ENCODE measurements at regions not wholly inside any gene's neighbourhood (a gene's known extent, or its start where the extent isn't known, plus 50 kb on each side); places are given as distances from the start of the nearest gene placed in this dataset.
"Not testable (repeated sequence)": the region's sequence is repeated elsewhere in the genome, so short reads cannot be mapped to it uniquely, and the experiment has no call there.

DNA sequence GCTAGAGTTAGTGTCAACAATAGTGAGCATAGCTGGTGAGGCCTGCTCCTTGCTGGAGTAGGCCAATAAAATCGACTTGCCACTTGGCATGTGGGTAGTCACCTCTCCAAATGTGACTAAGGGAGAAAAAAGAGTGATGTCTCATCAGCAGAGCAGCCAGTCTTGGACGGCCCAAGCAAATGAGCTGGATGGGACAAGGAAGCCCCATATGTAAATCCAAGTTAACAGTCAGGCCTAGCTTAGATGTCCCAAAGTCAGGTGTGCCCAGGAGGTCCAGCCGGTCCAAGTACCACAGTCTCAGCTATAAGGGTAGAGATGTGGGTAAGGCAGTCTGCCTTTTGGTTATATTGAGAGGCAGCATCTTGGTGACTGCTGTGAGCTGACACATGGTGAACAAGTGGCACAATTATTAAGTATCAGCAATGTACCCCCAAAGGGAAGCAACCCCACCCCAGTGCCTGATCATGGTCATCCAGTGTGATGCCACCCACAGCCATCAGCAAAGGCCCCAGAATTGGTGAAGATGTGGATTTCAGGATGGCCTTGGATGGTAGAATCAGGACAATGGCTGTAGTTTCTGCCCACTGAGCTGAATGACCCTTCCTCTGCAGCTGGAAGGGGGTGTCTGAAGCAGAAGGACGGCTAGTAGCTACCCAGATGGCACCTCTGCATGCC is 83.4 kb downstream of the TNFRSF13B start:
- DNase-seq (ENCODE audit: low read depth, low spot score) = no peak
- in situ Hi-C loops (cut with HindIII; ENCODE audit: low pct_unique_long_range_greater_than_20kb, low sequenced_read_pairs) = no loop called here

DNA sequence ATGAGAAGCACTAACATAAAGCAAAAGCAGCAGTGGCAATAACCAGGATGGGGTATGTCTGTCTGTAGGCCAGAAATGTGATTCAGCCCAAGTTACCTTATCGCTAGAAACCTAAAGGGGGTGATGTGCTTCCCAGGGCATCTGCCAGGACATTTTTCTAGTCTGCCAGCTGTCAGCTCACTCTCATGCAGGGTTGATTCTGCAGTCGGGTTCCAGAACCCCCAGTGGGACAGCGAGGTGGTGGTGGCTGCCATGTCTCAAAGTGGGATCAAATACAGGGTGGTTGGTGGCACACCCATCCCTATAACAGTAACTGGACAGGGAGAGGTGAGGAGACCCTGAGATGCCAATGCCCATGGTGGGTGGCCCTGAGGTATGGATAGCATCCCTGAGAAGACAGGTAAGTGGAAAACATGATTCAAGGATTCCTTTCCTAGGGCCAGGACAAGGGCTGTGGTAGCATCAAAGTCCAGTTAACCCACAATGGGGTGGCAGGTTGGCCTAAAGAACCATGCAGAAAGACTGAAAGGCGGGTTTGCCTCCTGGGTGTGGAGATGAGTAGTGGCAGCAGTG is 84.3 kb downstream of the TNFRSF13B start:
- DNase-seq (ENCODE audit: low read depth, low spot score) = no peak
- in situ Hi-C loops (cut with HindIII; ENCODE audit: low pct_unique_long_range_greater_than_20kb, low sequenced_read_pairs) = no loop called here

DNA sequence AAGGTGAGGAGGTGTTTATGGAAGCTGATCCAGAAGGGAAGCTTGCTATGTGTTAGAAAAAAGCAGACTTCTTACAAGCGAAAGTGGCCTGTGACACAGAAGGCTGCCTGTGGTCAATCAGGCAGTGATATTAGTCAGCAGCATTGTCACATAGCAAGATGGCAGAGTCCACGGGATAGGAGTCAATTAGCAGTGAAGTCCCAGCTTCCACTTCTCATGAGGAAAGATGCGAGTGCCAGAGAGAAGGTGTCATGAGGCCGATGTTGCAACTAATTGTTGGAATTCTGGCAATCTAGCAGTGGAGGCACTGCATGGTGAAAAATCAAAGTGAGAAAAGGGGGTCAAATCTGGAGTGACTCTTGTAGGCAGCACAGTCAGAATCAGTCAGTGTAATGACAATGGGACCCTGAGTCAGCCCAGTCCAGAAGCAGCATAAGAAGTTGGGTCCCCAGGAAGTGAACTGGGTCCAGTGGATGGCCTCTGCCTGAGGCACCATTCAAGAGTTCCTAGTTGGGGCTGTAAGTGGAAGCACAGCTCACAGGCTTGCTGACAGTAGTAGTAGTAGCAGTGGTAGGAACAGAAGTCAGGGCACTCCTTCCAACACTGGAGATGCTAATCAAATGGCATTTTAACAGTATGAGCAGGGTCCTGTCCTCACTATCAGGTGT is 85.1 kb downstream of the TNFRSF13B start:
- DNase-seq (ENCODE audit: low read depth, low spot score) = no peak
- in situ Hi-C loops (cut with HindIII; ENCODE audit: low pct_unique_long_range_greater_than_20kb, low sequenced_read_pairs) = no loop called here

DNA sequence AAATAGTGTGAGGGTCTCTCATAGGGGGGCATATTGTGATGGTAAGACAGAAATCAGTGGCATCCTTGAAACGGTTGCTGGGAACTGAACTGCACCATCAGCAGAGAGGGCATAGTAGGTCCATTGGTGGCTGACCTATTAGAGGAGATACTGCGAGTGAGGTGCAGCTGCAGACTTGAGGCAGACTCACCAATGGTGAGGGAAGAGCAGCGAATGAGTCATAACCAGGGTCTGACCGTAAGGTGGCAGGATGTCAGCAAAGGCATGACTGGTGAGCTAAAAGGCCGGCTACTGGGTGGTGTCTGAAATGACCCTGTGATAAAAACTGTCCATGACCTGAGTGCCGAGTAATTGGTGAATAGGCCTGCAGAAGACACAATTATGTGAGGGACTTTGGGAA is 86.7 kb downstream of the TNFRSF13B start:
- in situ Hi-C loops (cut with HindIII; ENCODE audit: low pct_unique_long_range_greater_than_20kb, low sequenced_read_pairs) = not testable (repeated sequence)

DNA sequence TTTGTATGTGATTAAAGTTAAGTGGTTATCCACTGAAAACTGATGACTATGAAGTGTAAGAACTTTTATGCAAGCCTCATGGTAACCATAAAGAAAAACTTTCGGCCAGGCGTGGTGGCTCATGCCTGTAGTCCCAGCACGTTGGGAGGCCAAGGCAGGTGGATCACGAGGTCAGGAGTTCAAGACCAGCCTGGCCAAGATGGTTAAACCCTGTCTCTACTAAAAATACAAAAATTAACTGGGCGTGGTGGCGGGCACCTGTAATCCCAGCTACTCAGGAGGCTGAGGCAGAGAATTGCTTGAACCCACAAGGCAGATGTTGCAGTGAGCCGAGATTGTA is 89.0 kb downstream of the TNFRSF13B start:
- in situ Hi-C loops (cut with HindIII; ENCODE audit: low pct_unique_long_range_greater_than_20kb, low sequenced_read_pairs); DNase-seq (ENCODE audit: low read depth, low spot score): not testable (repeated sequence)

More for the DNA sequence above, 86.7 kb downstream of the TNFRSF13B start:
- DNase-seq (ENCODE audit: low read depth, low spot score) = not testable (repeated sequence)

DNA sequence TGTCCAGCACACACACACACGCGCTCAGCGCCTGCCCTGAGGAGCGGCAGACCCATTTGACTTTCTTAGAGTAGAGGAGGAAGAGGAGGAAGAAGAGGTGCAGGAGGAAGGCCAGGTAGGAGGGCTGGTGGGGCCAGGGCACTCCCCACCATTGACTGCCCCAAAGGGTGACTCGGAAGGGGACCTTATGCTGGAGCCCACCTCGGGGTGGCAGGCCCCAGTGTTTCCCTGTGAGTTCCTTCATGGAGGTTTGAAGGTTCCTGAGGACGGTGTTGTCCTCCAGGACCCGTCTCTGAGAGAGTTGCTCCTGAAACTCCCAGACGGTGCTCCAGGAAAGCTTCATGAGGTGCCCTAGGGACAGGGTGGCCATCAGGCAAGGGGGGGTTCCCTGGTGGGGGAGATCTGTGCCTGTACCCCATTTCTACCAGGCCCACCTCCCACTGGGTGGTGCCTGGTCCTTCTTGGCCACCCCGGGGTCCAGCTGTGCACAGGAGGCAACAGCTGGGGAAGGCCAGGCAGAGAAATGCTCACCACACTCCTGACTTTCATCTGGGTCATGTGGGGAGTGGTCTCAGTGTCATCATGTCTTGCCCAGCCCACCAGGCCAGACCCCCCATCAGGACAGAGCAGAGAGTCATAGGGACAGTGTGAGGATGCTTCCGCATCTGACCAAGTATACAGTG is 89.5 kb downstream of the TNFRSF13B start:
- in situ Hi-C loops (cut with HindIII; ENCODE audit: low pct_unique_long_range_greater_than_20kb, low sequenced_read_pairs) = no loop called here
- no peak for DNase-seq (ENCODE audit: low read depth, low spot score)

DNA sequence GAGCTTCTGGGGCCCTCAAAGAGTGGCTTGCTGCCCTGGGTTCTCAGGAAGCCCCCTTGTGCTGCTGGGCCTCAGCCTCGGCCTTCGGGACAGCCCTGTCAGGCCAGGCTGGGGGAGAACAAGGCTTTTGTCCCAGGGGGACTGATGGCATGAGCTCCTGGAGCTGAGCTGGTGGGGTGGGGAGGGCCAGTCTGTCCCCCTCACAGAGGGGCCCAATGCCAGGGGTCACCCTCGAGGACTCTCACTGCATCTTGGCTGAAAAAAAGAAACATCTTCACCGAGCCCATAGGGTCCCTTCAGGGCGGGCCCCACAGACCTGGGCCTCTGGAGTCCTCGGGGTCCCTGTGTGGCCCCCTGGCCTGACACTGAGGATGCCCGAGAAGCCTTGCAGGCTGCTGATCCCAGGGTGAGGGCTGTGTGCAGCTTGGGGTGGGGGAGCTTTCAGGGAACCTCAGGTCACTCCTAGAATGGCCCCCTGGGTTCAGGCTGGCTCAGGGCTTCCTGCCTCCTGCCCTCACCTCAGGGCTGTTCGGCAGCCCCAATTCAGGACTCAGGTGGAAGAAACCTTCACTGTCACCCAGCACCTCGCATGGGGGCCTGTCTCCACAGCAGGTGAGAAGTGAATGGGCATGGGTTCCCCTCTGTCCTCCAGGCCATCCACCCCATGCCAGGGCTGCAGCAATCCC is 90.5 kb downstream of the TNFRSF13B start:
- in situ Hi-C loops (cut with HindIII; ENCODE audit: low pct_unique_long_range_greater_than_20kb, low sequenced_read_pairs) = no loop called here
- no peak for DNase-seq (ENCODE audit: low read depth, low spot score)

DNA sequence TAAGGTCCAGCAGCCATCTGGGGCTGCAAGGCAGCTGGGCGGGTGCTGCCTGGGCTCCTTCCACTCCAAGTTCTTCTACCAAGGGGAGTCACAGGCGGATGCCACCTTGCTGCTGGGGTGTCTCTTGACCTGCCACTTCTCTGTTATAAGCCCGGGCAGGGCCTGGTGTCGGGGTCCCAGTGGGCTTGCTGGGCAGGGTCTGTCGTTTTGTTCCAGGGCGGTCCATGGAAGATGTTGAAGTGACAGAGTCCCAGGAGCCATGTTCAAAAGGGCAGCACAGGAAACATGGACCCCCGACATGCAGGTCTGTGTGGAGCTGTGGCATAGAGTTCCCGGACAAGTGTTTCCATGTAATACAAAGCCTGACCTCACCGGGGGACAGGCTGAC is 91.1 kb downstream of the TNFRSF13B start:
- DNase-seq (ENCODE audit: low read depth, low spot score) = no peak
- in situ Hi-C loops (cut with HindIII; ENCODE audit: low pct_unique_long_range_greater_than_20kb, low sequenced_read_pairs) = no loop called here

DNA sequence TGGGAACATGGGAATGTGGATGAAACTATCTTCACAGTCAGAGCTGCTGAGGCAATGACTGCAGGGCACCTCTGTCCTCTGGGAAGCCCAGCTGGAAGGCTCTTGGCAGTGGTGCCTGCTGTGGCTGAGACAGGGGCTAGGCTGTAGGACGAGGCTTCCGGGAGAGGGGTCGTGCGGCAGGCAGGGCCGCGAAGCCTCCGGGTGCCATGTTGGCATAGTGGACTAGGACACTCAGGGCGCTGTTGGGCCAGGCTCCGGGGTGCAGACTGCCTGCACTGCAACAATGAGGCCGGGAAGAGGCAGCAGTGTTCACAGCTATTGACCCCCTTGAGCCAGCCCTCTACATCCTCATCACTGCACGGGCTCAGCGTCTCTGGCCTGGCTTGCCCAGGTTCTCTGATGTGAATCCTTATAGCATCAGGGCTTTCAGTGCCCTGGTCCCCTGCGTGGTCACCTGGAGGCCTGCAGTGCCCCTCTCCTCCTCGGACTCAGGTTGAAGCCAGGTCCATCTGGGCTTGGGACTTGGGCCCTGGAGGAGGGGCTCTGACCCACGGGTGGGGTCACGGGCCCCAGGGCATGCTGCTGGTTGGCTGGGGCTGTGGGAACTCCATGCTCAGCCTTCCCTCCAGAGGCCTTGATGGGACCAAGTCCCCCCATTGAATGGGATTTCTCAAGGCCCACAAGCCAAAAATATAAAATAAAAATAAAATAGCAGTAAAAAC is 91.6 kb downstream of the TNFRSF13B start:
- in situ Hi-C loops (cut with HindIII; ENCODE audit: low pct_unique_long_range_greater_than_20kb, low sequenced_read_pairs) = no loop called here
- no peak for DNase-seq (ENCODE audit: low read depth, low spot score)

DNA sequence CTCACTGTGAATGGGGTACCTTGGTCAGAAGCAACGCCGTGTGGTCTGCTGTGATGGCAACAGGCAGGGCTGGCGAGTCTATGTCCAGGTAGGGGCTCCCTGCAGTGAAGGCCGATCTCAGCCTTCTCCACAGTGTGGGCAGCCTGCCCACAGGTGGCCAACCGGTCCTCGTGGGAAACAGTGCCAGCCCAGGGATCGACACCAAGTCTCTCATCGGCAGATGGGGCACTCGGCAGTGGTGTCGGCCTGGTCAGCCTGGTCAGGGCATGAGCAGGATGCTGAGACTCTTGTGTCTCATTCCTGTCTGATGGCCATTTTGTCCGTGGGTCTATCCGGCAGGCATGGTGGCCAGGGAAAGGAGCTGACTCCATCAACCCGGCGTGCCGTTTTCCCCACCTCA is 92.2 kb downstream of the TNFRSF13B start:
- in situ Hi-C loops (cut with HindIII; ENCODE audit: low pct_unique_long_range_greater_than_20kb, low sequenced_read_pairs) = no loop called here
- DNase-seq (ENCODE audit: low read depth, low spot score) = no peak

DNA sequence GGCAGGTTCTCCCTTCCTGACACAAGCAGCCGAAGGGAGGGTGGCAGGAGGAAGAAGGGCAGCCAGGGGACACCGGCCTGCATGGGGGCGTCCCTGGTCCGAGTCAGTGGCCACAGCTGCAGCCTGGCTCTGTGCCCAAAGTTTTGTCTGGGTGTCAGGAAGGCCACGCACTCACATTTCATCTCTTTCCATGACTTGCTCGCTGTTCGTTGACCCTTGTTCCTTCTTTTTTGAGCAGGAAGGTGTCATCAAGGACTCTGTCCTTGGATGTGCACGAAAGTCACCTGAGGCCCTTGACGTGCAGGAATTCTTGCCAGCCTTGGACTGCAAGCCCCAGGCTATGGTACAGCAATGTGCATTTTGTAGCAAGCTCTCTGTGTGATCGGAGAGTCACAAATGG is 93.3 kb downstream of the TNFRSF13B start:
- no peak for DNase-seq (ENCODE audit: low read depth, low spot score)
- in situ Hi-C loops (cut with HindIII; ENCODE audit: low pct_unique_long_range_greater_than_20kb, low sequenced_read_pairs) = no loop called here

DNA sequence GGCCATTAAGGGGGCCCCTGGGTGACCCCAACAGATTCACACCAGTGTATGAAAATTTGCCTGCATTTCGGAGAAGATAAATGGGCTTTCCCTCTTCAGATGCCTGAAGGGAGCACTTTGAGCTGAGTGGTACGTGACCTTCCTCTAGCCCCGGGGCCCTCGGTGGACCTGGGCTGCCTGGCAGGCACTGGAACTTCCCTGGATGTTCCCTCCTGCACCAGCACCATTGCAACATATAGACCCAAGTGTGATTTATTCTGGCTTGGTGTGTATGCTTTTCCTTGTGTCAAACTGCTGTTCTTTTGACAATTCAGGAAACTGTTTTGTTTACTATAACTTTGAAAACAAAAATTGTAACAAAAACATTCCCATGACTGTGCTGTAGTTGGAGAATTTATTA is 93.8 kb downstream of the TNFRSF13B start:
- DNase-seq (ENCODE audit: low read depth, low spot score) = no peak

DNA sequence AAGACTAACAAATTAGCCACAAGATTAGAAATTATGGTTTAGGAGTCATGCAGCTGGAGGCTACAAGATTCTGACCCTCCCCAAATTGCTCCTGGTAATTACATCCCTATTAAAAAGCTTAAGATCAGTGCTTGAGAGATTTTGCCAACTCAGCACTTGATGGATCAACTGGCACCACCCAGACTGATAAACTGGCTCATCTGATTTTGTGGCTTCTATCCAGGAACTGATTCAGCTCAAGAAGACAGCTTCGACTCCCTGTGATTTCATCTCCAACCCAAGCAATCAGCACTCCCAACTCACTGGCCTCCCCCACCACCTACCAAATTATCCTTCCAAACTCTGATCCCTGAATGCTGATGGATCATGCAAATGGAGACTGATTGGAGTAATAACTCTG is 94.8 kb downstream of the TNFRSF13B start:
- no peak for DNase-seq (ENCODE audit: low read depth, low spot score)
- in situ Hi-C loops (cut with HindIII; ENCODE audit: low pct_unique_long_range_greater_than_20kb, low sequenced_read_pairs) = no loop called here

More for the DNA sequence above, 93.8 kb downstream of the TNFRSF13B start:
- in situ Hi-C loops (cut with HindIII; ENCODE audit: low pct_unique_long_range_greater_than_20kb, low sequenced_read_pairs) = no loop called here

DNA sequence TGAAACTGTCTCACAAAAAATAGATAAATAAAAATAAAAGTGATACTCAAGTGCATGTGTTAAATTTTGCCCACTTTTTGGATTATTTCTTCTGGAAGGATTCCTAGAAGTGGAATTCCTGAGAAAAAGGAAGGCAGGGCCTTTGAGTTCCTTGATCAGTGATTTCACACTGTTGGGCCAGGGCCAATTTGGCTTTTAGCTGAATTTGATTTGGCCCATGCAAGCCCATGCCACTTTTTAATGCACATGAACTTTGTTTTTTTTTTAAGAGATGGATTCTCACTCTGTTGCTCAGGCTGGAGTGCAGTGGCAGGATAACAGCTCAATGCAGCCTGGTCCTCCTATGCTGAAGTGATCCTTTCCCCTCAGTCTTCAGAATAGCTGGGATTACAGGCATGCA is 96.3 kb downstream of the TNFRSF13B start:
- no peak for DNase-seq (ENCODE audit: low read depth, low spot score)
- in situ Hi-C loops (cut with HindIII; ENCODE audit: low pct_unique_long_range_greater_than_20kb, low sequenced_read_pairs) = no loop called here

DNA sequence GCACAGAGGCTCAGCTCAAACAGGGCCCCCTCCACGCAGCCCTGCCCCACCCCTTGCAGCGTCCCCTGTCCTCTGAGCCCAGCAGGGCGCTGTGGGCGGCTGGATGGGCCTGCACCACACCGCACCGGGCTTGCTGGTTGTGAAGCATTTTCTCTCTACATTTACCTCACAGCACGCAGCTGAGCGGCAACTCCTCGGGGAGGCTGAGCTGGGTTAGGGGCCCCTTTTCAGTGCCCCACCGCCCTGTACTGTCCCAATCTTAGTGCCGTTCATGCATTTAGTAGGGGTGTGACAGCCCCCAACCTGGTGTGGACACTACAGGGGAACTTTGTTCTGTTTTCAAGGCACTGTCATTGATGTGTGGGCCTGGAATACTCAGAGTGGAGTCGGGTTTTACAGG is 97.7 kb downstream of the TNFRSF13B start:
- DNase-seq (ENCODE audit: low read depth, low spot score); in situ Hi-C loops (cut with HindIII; ENCODE audit: low pct_unique_long_range_greater_than_20kb, low sequenced_read_pairs): not testable (repeated sequence)

DNA sequence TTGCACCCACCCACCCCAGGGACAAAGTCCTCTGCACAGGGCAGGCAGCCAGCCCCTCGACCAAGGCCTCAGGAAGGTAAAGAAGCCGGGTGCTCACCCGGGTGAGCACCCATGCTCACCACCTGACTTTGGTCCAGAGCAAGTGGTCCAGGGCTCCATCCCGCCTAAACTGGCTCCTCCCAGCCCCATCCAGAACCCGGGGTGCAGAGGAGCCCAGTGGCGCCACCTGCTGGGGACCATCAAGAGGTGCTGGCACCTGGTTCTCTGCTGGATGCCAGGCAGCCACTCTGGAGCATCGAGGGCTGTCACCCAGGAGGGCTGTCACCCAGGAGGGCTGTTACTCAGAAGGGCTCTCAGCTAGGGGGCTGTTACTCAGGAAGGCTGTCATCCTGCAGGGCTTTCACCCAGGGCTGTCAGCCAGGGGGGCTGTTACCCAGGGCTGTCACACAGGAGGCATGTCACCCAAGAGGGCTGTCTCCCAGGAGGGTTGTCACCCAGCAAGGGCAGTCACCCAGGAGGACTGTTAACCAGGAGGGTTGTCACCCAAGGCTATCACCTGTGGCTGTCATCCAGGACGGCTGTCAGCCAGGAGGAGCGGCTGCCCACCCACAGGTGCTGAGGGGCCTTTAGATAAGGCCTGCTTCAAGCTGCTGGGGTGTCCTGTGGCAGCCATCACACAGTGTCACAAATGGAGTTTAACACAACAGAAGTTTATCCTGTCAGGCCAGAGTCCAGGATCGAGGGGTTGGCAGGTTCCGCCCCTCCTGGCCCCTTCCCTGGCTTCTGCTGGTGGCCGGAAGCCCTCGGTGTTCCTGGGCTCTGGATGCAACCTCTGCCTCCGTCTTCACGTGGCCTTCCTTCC is 98.5 kb downstream of the TNFRSF13B start:
- DNase-seq (ENCODE audit: low read depth, low spot score) = peak; percentile 59
- in situ Hi-C loops (cut with HindIII; ENCODE audit: low pct_unique_long_range_greater_than_20kb, low sequenced_read_pairs) = no loop called here
